Loucy (cell line): ENCODE measurements at regions not wholly inside any gene's neighbourhood (a gene's known extent, or its start where the extent isn't known, plus 50 kb on each side); places are given as distances from the start of the nearest gene placed in this dataset.

ENCODE experiments used
- EZH2phosphoT487 ChIP-seq: fragments of 200-600 bp; IDR thresholded peaks from 2 replicates; pipeline ENCODE4 v1.6.1; 2018; ENCODE audit warnings: antibody characterized with exemption, mild to moderate bottlenecking, moderate library complexity, borderline replicate concordance
- TF ChIP-seq, protein P1 (sequence below): fragments of 200-600 bp; sonication (generic); conservative IDR thresholded peaks from 2 replicates; pipeline ENCODE4 v1.5.1; 2014; ENCODE audit warnings: mild to moderate bottlenecking, antibody characterized with exemption, low read length

GRCh38 chr14:51185180-51185579, 54.9 kb upstream of the TMX1 start:
- TF ChIP-seq, protein P1, sequence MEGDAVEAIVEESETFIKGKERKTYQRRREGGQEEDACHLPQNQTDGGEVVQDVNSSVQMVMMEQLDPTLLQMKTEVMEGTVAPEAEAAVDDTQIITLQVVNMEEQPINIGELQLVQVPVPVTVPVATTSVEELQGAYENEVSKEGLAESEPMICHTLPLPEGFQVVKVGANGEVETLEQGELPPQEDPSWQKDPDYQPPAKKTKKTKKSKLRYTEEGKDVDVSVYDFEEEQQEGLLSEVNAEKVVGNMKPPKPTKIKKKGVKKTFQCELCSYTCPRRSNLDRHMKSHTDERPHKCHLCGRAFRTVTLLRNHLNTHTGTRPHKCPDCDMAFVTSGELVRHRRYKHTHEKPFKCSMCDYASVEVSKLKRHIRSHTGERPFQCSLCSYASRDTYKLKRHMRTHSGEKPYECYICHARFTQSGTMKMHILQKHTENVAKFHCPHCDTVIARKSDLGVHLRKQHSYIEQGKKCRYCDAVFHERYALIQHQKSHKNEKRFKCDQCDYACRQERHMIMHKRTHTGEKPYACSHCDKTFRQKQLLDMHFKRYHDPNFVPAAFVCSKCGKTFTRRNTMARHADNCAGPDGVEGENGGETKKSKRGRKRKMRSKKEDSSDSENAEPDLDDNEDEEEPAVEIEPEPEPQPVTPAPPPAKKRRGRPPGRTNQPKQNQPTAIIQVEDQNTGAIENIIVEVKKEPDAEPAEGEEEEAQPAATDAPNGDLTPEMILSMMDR, result no peak
- TF ChIP-seq EZH2phosphoT487, result no peak
